Stimulated activated CD4-positive, alpha-beta T cell treated with anti-CD3 and anti-CD28 coated beads, Interleukin-12 subunit alpha, Interleukin-12 subunit beta, amount 100 ng/mL, for 24 hours (primary cell): ENCODE measurements at regions not wholly inside any gene's neighbourhood (a gene's known extent, or its start where the extent isn't known, plus 50 kb on each side); places are given as distances from the start of the nearest gene placed in this dataset.

Source experiments
- DNase-seq, 2 experiments: peaks; one replicate each; pipeline ENCODE4 v3.0.0-alpha.2; 2020; ENCODE audit warnings: low read depth in 2 of 2

GRCh38 chr13:62678039-62678438 is 1262.4 kb upstream of the PCDH20 start:
- no peak for DNase-seq

- DNase-seq: no peak
These were observed 1248.1 kb upstream of the PCDH20 start for GRCh38 chr13:62663767-62664166.

GRCh38 chr13:62659365-62659764 is 1243.7 kb upstream of the PCDH20 start:
- no peak for DNase-seq

GRCh38 chr13:62653371-62653770 is 1237.7 kb upstream of the PCDH20 start:
- DNase-seq: no peak

- DNase-seq: no peak
These were observed 1228.3 kb upstream of the PCDH20 start for GRCh38 chr13:62643799-62644524.

GRCh38 chr13:62643007-62643483 is 1227.4 kb upstream of the PCDH20 start:
- no peak for DNase-seq

- DNase-seq: no peak
These were observed 1219.5 kb upstream of the PCDH20 start for GRCh38 chr13:62635161-62635560.

- no peak for DNase-seq
These were observed 1217.8 kb upstream of the PCDH20 start for GRCh38 chr13:62633448-62633847.

- DNase-seq: no peak
These were observed 1216.0 kb upstream of the PCDH20 start for GRCh38 chr13:62631619-62632018.

- DNase-seq: no peak
These were observed 1215.5 kb upstream of the PCDH20 start for GRCh38 chr13:62631124-62631523.

- no peak for DNase-seq
These were observed 1214.0 kb upstream of the PCDH20 start for GRCh38 chr13:62629618-62630017.

GRCh38 chr13:62627226-62627625 is 1211.6 kb upstream of the PCDH20 start:
- DNase-seq: no peak

- DNase-seq: no peak
These were observed 1211.1 kb upstream of the PCDH20 start for GRCh38 chr13:62626771-62627170.

- no peak for DNase-seq
These were observed 1209.7 kb upstream of the PCDH20 start for GRCh38 chr13:62625214-62625881.

GRCh38 chr13:62613819-62614218 is 1198.2 kb upstream of the PCDH20 start:
- DNase-seq: no peak

- no peak for DNase-seq
These were observed 1195.7 kb upstream of the PCDH20 start for GRCh38 chr13:62611343-62611742.

- no peak for DNase-seq
These were observed 1183.1 kb upstream of the PCDH20 start for GRCh38 chr13:62598708-62599107.

- DNase-seq: no peak
These were observed 1180.3 kb upstream of the PCDH20 start for GRCh38 chr13:62595976-62596375.

- no peak for DNase-seq
These were observed 1178.2 kb upstream of the PCDH20 start for GRCh38 chr13:62593804-62594203.

GRCh38 chr13:62583466-62583865 is 1167.8 kb upstream of the PCDH20 start:
- DNase-seq: no peak

GRCh38 chr13:62578402-62578801 is 1162.8 kb upstream of the PCDH20 start:
- no peak for DNase-seq

GRCh38 chr13:62564770-62565169 is 1149.1 kb upstream of the PCDH20 start:
- DNase-seq: no peak

GRCh38 chr13:62563251-62563650 is 1147.6 kb upstream of the PCDH20 start:
- DNase-seq: no peak
